ENCODE measurements at regions not wholly inside any gene's neighbourhood (a gene's known extent, or its start where the extent isn't known, plus 50 kb on each side); places are given as distances from the start of the nearest gene placed in this dataset.

DNA sequence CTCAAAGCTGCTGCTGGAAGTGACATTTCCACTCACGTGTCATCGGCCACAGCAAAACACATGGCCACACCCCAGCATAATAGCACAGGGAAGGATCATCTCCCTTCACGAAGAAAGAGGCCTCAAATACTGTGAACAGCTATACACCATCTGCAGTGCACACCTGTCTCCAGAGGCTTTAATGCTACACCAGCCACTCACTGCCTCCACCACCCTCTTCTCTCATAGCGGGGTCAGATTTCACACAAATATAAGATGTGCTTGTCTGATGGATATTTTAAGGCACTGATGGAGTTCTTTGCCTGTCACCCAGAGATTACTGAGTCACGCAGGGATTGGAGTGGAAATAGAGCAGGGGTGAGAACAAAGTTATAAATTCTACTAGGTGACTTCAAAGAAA is 374.0 kb downstream of the ZNF516 start:
- Histone ChIP-seq H3K4me3 (replicated peaks in 1 of 4; ENCODE audit: control extremely low read depth in 1 of 4, insufficient read depth in 1 of 4, low read depth in 3 of 4, low read length in 4 of 4) (no peak overlapping the region), H2AFZ (ENCODE audit: low read length) (no peak overlapping the region), H3K9ac (ENCODE audit: insufficient read depth, low read length) (no peak overlapping the region), H4K20me1 (ENCODE audit: control insufficient read depth, extremely low read depth, insufficient read depth, low read length) (no peaks in the 10 kb centered on the region), H3K79me2 (ENCODE audit: control insufficient read depth, insufficient read depth, low read length) (no peaks in the 10 kb centered on the region), H3K4me2 (ENCODE audit: extremely low read depth, insufficient read depth, low read length) (no peak overlapping the region), H3K4me1 (ENCODE audit: control insufficient read depth, extremely low read depth, insufficient read depth, low read length) (no peaks in the 10 kb centered on the region), H3K36me3 (ENCODE audit: control insufficient read depth, insufficient read depth, low read length) (no peaks in the 10 kb centered on the region), H3K9me3 (ENCODE audit: control insufficient read depth, insufficient read depth, low read depth, low read length) (no peaks in the 10 kb centered on the region), H3K27ac (ENCODE audit: insufficient read depth, low read length) (no peak overlapping the region), H3K27me3 (ENCODE audit: control insufficient read depth, insufficient read depth, low read length) (no peaks in the 10 kb centered on the region)
- DNase-seq (ENCODE audit: low read depth in 2 of 2) = no peak
- TF ChIP-seq, protein P1, sequence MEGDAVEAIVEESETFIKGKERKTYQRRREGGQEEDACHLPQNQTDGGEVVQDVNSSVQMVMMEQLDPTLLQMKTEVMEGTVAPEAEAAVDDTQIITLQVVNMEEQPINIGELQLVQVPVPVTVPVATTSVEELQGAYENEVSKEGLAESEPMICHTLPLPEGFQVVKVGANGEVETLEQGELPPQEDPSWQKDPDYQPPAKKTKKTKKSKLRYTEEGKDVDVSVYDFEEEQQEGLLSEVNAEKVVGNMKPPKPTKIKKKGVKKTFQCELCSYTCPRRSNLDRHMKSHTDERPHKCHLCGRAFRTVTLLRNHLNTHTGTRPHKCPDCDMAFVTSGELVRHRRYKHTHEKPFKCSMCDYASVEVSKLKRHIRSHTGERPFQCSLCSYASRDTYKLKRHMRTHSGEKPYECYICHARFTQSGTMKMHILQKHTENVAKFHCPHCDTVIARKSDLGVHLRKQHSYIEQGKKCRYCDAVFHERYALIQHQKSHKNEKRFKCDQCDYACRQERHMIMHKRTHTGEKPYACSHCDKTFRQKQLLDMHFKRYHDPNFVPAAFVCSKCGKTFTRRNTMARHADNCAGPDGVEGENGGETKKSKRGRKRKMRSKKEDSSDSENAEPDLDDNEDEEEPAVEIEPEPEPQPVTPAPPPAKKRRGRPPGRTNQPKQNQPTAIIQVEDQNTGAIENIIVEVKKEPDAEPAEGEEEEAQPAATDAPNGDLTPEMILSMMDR (conservative IDR thresholded peaks at IDR 0.05 in 1 of 2, IDR thresholded peaks at IDR 0.05 in 1 of 2; ENCODE audit: low read depth in 1 of 2, low read length in 2 of 2) = no peak
- TF ChIP-seq EZH2 (IDR thresholded peaks at IDR 0.05; ENCODE audit: low read length, missing control alignments) = no peak

DNA sequence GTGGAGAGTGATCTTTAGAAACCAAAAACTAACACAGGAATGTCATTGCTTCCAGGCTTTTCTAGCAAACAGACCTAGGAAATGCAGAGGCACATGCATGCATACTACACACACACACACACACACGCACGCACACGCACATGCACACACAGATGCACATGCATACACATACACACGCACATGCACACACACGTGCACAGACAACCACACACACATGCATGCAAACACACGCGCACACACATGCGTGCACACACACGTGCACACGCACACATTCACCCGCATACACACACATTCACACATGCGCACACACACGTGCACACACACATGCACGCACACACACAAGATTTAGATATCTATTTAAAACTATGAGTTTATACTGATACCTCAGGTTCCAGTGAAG is 379.5 kb downstream of the ZNF516 start:
- H2AFZ ChIP-seq (ENCODE audit: low read length) = no peak overlapping the region
- H4K20me1 ChIP-seq (ENCODE audit: control insufficient read depth, extremely low read depth, insufficient read depth, low read length) = no peaks in the 10 kb centered on the region
- H3K4me3 ChIP-seq (replicated peaks in 1 of 4; ENCODE audit: control extremely low read depth in 1 of 4, insufficient read depth in 1 of 4, low read depth in 3 of 4, low read length in 4 of 4) = no peak overlapping the region
- H3K9ac ChIP-seq (ENCODE audit: insufficient read depth, low read length) = no peak overlapping the region
- H3K27me3 ChIP-seq (ENCODE audit: control insufficient read depth, insufficient read depth, low read length) = no peaks in the 10 kb centered on the region
- TF ChIP-seq, protein P1 (conservative IDR thresholded peaks at IDR 0.05 in 1 of 2, IDR thresholded peaks at IDR 0.05 in 1 of 2; ENCODE audit: low read depth in 1 of 2, low read length in 2 of 2) = no peak
- no peak for TF ChIP-seq EZH2 (IDR thresholded peaks at IDR 0.05; ENCODE audit: low read length, missing control alignments)
- H3K79me2 ChIP-seq (ENCODE audit: control insufficient read depth, insufficient read depth, low read length) = no peaks in the 10 kb centered on the region
- no peaks in the 10 kb centered on the region for H3K4me1 ChIP-seq (ENCODE audit: control insufficient read depth, extremely low read depth, insufficient read depth, low read length)
- no peak overlapping the region for H3K4me2 ChIP-seq (ENCODE audit: extremely low read depth, insufficient read depth, low read length)
- DNase-seq (ENCODE audit: low read depth in 2 of 2) = no peak
- no peaks in the 10 kb centered on the region for H3K9me3 ChIP-seq (ENCODE audit: control insufficient read depth, insufficient read depth, low read depth, low read length)
- no peak overlapping the region for H3K27ac ChIP-seq (ENCODE audit: insufficient read depth, low read length)
- no peaks in the 10 kb centered on the region for H3K36me3 ChIP-seq (ENCODE audit: control insufficient read depth, insufficient read depth, low read length)

DNA sequence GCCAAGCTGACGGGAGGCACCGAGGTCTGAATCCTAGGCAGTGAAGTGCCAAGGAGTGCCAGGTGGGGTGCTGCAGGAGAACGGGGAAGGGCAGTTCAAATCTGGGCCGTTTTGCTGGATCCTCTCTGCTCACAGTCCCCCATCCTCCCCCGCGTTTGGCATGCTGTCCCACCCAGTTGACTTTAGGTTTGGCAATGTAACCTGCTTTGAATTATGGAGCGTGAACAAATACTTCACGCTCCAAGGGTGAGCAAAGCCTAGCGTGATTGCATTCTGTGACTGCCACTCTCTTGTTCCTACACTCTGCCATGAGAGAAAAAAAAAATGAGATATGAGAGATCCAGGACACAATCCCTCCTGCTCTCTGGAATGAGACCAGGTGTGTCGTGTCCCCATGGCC is 381.9 kb downstream of the ZNF516 start:
- Histone ChIP-seq H3K27me3 (ENCODE audit: control insufficient read depth, insufficient read depth, low read length) (no peaks in the 10 kb centered on the region), H3K4me2 (ENCODE audit: extremely low read depth, insufficient read depth, low read length) (no peak overlapping the region), H3K4me3 (replicated peaks in 1 of 4; ENCODE audit: control extremely low read depth in 1 of 4, insufficient read depth in 1 of 4, low read depth in 3 of 4, low read length in 4 of 4) (no peak overlapping the region), H3K79me2 (ENCODE audit: control insufficient read depth, insufficient read depth, low read length) (no peaks in the 10 kb centered on the region), H3K27ac (ENCODE audit: insufficient read depth, low read length) (no peak overlapping the region), H3K9me3 (ENCODE audit: control insufficient read depth, insufficient read depth, low read depth, low read length) (no peaks in the 10 kb centered on the region), H2AFZ (ENCODE audit: low read length) (no peak overlapping the region), H4K20me1 (ENCODE audit: control insufficient read depth, extremely low read depth, insufficient read depth, low read length) (no peaks in the 10 kb centered on the region), H3K4me1 (ENCODE audit: control insufficient read depth, extremely low read depth, insufficient read depth, low read length) (no peaks in the 10 kb centered on the region), H3K36me3 (ENCODE audit: control insufficient read depth, insufficient read depth, low read length) (no peaks in the 10 kb centered on the region), H3K9ac (ENCODE audit: insufficient read depth, low read length) (no peak overlapping the region)
- DNase-seq (ENCODE audit: low read depth in 2 of 2) = no peak
- TF ChIP-seq, protein P1 (conservative IDR thresholded peaks at IDR 0.05 in 1 of 2, IDR thresholded peaks at IDR 0.05 in 1 of 2; ENCODE audit: low read depth in 1 of 2, low read length in 2 of 2) = no peak
- TF ChIP-seq EZH2 (IDR thresholded peaks at IDR 0.05; ENCODE audit: low read length, missing control alignments) = no peak

All from fibroblast of lung (primary cell).